Liver (tissue), 3 donors: ENCODE measurements at regions not wholly inside any gene's neighbourhood (a gene's known extent, or its start where the extent isn't known, plus 50 kb on each side); places are given as distances from the start of the nearest gene placed in this dataset.

Source experiments
- CTCF ChIP-seq: fragments of 150-350 bp; IDR thresholded peaks from 2 replicates; pipeline ENCODE4 v1.5.1; 2017; ENCODE audit warnings: improper control_type of control experiment, low read depth, low read length; ENCODE audit not compliant: missing input control
- EGR1 ChIP-seq, 2 donors: IDR thresholded peaks; 2 replicates each; pipeline ENCODE4 v1.6.1; 2016 to 2018; ENCODE audit warnings: antibody characterized with exemption in 2 of 2, low read depth in 2 of 2
- GABPA ChIP-seq, 2 donors: IDR thresholded peaks in 1 of 2; conservative IDR thresholded peaks in 1 of 2; 2 replicates each; pipeline ENCODE4 v1.6.1; 2016; ENCODE audit warnings: antibody characterized with exemption in 2 of 2, mild to moderate bottlenecking in 1 of 2, moderate library complexity in 1 of 2
- MAX ChIP-seq: IDR thresholded peaks from 2 replicates; pipeline ENCODE4 v1.6.1; 2016; ENCODE audit warnings: antibody characterized with exemption
- RAD21 ChIP-seq, 2 donors: IDR thresholded peaks; 2 replicates each; pipeline ENCODE4 v1.6.1; 2016; ENCODE audit warnings: antibody characterized with exemption in 2 of 2, mild to moderate bottlenecking in 2 of 2
- SP1 ChIP-seq: IDR thresholded peaks from 2 replicates; pipeline ENCODE4 v1.6.1; 2018; ENCODE audit warnings: antibody characterized with exemption, mild to moderate bottlenecking
- YY1 ChIP-seq: IDR thresholded peaks from 2 replicates; pipeline ENCODE4 v1.6.1; 2016; ENCODE audit warnings: antibody characterized with exemption, mild to moderate bottlenecking
- ZBTB33 ChIP-seq: IDR thresholded peaks from 2 replicates; pipeline ENCODE4 v1.6.1; 2016; ENCODE audit warnings: antibody characterized with exemption
- TF ChIP-seq, protein P1 (sequence below): IDR thresholded peaks from 2 replicates; pipeline ENCODE4 v1.6.1; 2016; ENCODE audit warnings: antibody characterized with exemption, mild to moderate bottlenecking
- TF ChIP-seq, protein P2 (sequence below): IDR thresholded peaks from 2 replicates; pipeline ENCODE4 v1.6.1; 2016; ENCODE audit warnings: antibody characterized with exemption
- donor health status: healthy.
- donor health status: healthy.

DNA sequence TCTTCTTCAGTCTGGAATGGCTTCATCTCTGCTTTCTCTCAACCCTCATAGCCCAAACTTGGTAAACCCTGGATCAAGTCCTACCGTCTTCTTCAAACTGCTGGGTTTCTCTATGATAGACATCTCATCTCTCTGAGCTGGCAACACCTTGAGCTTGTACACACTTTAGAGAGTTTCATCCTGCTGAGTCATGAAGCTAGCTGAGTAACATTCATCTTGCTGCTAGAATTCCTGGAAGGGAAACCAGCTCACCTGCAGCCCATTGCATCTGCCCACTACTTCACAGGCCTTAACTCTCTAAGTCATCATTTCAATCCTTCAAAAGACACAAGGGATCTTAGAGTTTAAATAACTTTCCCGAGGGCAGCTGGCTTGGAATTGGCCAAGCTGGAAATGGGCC, 175.5 kb upstream of the RORA start:
- no peak for TF ChIP-seq CTCF
- TF ChIP-seq RAD21 (IDR thresholded peaks at IDR 0.05): no peak
- no peak for TF ChIP-seq MAX
- no peak for TF ChIP-seq ZBTB33
- no peak for TF ChIP-seq YY1
- TF ChIP-seq SP1: no peak
- TF ChIP-seq, protein P1, sequence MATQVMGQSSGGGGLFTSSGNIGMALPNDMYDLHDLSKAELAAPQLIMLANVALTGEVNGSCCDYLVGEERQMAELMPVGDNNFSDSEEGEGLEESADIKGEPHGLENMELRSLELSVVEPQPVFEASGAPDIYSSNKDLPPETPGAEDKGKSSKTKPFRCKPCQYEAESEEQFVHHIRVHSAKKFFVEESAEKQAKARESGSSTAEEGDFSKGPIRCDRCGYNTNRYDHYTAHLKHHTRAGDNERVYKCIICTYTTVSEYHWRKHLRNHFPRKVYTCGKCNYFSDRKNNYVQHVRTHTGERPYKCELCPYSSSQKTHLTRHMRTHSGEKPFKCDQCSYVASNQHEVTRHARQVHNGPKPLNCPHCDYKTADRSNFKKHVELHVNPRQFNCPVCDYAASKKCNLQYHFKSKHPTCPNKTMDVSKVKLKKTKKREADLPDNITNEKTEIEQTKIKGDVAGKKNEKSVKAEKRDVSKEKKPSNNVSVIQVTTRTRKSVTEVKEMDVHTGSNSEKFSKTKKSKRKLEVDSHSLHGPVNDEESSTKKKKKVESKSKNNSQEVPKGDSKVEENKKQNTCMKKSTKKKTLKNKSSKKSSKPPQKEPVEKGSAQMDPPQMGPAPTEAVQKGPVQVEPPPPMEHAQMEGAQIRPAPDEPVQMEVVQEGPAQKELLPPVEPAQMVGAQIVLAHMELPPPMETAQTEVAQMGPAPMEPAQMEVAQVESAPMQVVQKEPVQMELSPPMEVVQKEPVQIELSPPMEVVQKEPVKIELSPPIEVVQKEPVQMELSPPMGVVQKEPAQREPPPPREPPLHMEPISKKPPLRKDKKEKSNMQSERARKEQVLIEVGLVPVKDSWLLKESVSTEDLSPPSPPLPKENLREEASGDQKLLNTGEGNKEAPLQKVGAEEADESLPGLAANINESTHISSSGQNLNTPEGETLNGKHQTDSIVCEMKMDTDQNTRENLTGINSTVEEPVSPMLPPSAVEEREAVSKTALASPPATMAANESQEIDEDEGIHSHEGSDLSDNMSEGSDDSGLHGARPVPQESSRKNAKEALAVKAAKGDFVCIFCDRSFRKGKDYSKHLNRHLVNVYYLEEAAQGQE: no peak
- no peak for TF ChIP-seq EGR1 (IDR thresholded peaks at IDR 0.05; ENCODE audit: low read depth in 2 of 2)
- no peak for TF ChIP-seq GABPA (IDR thresholded peaks at IDR 0.05 in 1 of 2, conservative IDR thresholded peaks at IDR 0.05 in 1 of 2)
- TF ChIP-seq, protein P2, sequence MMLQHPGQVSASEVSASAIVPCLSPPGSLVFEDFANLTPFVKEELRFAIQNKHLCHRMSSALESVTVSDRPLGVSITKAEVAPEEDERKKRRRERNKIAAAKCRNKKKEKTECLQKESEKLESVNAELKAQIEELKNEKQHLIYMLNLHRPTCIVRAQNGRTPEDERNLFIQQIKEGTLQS: no peak
